ENCODE measurements at regions not wholly inside any gene's neighbourhood (a gene's known extent, or its start where the extent isn't known, plus 50 kb on each side); places are given as distances from the start of the nearest gene placed in this dataset.

GRCh38 chr5:91849069-91849468 lies 466.0 kb upstream of the ARRDC3 start:
- H3K79me2 ChIP-seq (ENCODE audit: insufficient read depth, low read length): no peaks in the 10 kb centered on the region
- H3K4me1 ChIP-seq (ENCODE audit: insufficient read depth, low read length, severe bottlenecking): no peaks in the 10 kb centered on the region
- no peaks in the 10 kb centered on the region for H4K20me1 ChIP-seq (ENCODE audit: insufficient read depth, low read length)
- no peaks in the 10 kb centered on the region for H3K27me3 ChIP-seq (ENCODE audit: insufficient read depth, low read length)
- no peak overlapping the region for H3K4me2 ChIP-seq (ENCODE audit: low read length)
- H3K9me3 ChIP-seq (ENCODE audit: low read length): no peaks in the 10 kb centered on the region
- TF ChIP-seq EZH2 (IDR thresholded peaks at IDR 0.05; ENCODE audit: borderline replicate concordance, low read length) (no peak), CTCF (IDR thresholded peaks at IDR 0.05; ENCODE audit: low read length) (no peak)
- no peak overlapping the region for H3K4me3 ChIP-seq (ENCODE audit: low read depth, low read length, poor library complexity, severe bottlenecking)
- no peak overlapping the region for H3K27ac ChIP-seq (ENCODE audit: low read depth, low read length, poor library complexity, severe bottlenecking)
- no peak overlapping the region for H2AFZ ChIP-seq (ENCODE audit: low read length)
- H3K36me3 ChIP-seq (ENCODE audit: insufficient read depth, low read length): no peaks in the 10 kb centered on the region
- H3K9me2 ChIP-seq (ENCODE audit: low read depth, low read length): no peaks in the 10 kb centered on the region
- H3K9ac ChIP-seq (ENCODE audit: low read length): no peak overlapping the region
- no peaks in the 10 kb centered on the region for H3F3A ChIP-seq (ENCODE audit: insufficient read depth, low read length)

- TF ChIP-seq EZH2 (IDR thresholded peaks at IDR 0.05; ENCODE audit: borderline replicate concordance, low read length) (no peak), CTCF (IDR thresholded peaks at IDR 0.05; ENCODE audit: low read length) (no peak)
- Histone ChIP-seq H3K9me3 (ENCODE audit: low read length) (no peaks in the 10 kb centered on the region), H3K36me3 (ENCODE audit: insufficient read depth, low read length) (no peaks in the 10 kb centered on the region), H2AFZ (ENCODE audit: low read length) (no peak overlapping the region), H3F3A (ENCODE audit: insufficient read depth, low read length) (no peaks in the 10 kb centered on the region), H3K27ac (ENCODE audit: low read depth, low read length, poor library complexity, severe bottlenecking) (no peak overlapping the region), H3K27me3 (ENCODE audit: insufficient read depth, low read length) (no peaks in the 10 kb centered on the region), H4K20me1 (ENCODE audit: insufficient read depth, low read length) (no peaks in the 10 kb centered on the region), H3K79me2 (ENCODE audit: insufficient read depth, low read length) (no peaks in the 10 kb centered on the region), H3K4me3 (ENCODE audit: low read depth, low read length, poor library complexity, severe bottlenecking) (no peak overlapping the region), H3K9me2 (ENCODE audit: low read depth, low read length) (no peaks in the 10 kb centered on the region), H3K4me1 (ENCODE audit: insufficient read depth, low read length, severe bottlenecking) (no peaks in the 10 kb centered on the region), H3K4me2 (ENCODE audit: low read length) (no peak overlapping the region), H3K9ac (ENCODE audit: low read length) (no peak overlapping the region)
Measured at GRCh38 chr5:91848453-91848852, 465.3 kb upstream of the ARRDC3 start.

- Histone ChIP-seq H3K4me3 (ENCODE audit: low read depth, low read length, poor library complexity, severe bottlenecking) (no peak overlapping the region), H2AFZ (ENCODE audit: low read length) (no peak overlapping the region), H3K27ac (ENCODE audit: low read depth, low read length, poor library complexity, severe bottlenecking) (no peak overlapping the region), H3K79me2 (ENCODE audit: insufficient read depth, low read length) (no peaks in the 10 kb centered on the region), H4K20me1 (ENCODE audit: insufficient read depth, low read length) (no peaks in the 10 kb centered on the region), H3K9me3 (ENCODE audit: low read length) (no peaks in the 10 kb centered on the region), H3K9me2 (ENCODE audit: low read depth, low read length) (no peaks in the 10 kb centered on the region), H3K4me1 (ENCODE audit: insufficient read depth, low read length, severe bottlenecking) (no peaks in the 10 kb centered on the region), H3K9ac (ENCODE audit: low read length) (no peak overlapping the region), H3K27me3 (ENCODE audit: insufficient read depth, low read length) (no peaks in the 10 kb centered on the region), H3K36me3 (ENCODE audit: insufficient read depth, low read length) (no peaks in the 10 kb centered on the region), H3F3A (ENCODE audit: insufficient read depth, low read length) (no peaks in the 10 kb centered on the region), H3K4me2 (ENCODE audit: low read length) (no peak overlapping the region)
- no peak for TF ChIP-seq CTCF (IDR thresholded peaks at IDR 0.05; ENCODE audit: low read length)
- no peak for TF ChIP-seq EZH2 (IDR thresholded peaks at IDR 0.05; ENCODE audit: borderline replicate concordance, low read length)
Measured at GRCh38 chr5:91841423-91841822, 458.3 kb upstream of the ARRDC3 start.

Measured in OCI-LY1 (cell line).